Duodenal mucosa (tissue), 2 donors: ENCODE measurements at regions not wholly inside any gene's neighbourhood (a gene's known extent, or its start where the extent isn't known, plus 50 kb on each side); places are given as distances from the start of the nearest gene placed in this dataset.

Experiments used
- H3K27ac ChIP-seq: one replicate; pipeline ENCODE4 v1.7.0; 2013; ENCODE audit warnings: low read depth, low read length
- H3K27me3 ChIP-seq, 2 donors: one replicate each; pipeline ENCODE4 v1.7.0; 2013; ENCODE audit warnings: low read length in 2 of 2, control low read depth in 1 of 2; ENCODE audit not compliant: insufficient read depth in 2 of 2, control insufficient read depth in 1 of 2
- H3K36me3 ChIP-seq, 2 donors: one replicate each; pipeline ENCODE4 v1.7.0; 2013; ENCODE audit warnings: low read length in 2 of 2, control low read depth in 1 of 2; ENCODE audit not compliant: insufficient read depth in 2 of 2, control insufficient read depth in 1 of 2
- H3K4me1 ChIP-seq, 2 donors: one replicate each; pipeline ENCODE4 v1.7.0; 2013; ENCODE audit warnings: low read length in 2 of 2, control low read depth in 1 of 2; ENCODE audit not compliant: insufficient read depth in 2 of 2, control insufficient read depth in 1 of 2
- H3K4me3 ChIP-seq, 2 donors: one replicate each; pipeline ENCODE4 v1.7.0; 2013; ENCODE audit warnings: low read length in 2 of 2, low read depth in 1 of 2
- H3K9ac ChIP-seq, 2 donors: one replicate each; pipeline ENCODE4 v1.7.0; 2013; ENCODE audit warnings: low read length in 2 of 2, low read depth in 1 of 2
- H3K9me3 ChIP-seq, 2 donors: one replicate each; pipeline ENCODE4 v1.7.0; 2013; ENCODE audit warnings: low read length in 2 of 2, control low read depth in 1 of 2; ENCODE audit not compliant: control insufficient read depth in 1 of 2

DNA sequence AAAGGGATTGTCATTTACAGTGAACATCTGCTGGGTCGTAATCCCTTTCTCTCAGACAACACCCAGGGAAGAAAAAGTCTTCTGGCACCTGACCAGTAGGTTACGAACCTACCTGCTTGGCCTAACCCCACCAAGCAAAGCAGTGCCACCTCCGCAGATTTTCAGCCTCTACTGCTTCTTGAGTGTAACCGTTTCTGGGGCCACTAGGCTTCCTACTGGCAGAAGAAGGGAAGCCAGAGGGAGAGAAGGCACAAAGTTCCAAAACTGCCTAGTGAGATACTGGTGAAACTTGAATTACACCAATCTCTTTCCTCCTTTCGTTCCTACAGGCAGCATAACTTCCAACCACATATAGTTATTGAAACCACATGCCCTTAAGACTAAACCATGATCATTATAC, 383.6 kb downstream of the BCAT1 start:
- Histone ChIP-seq H3K4me3 (no peak overlapping the region), H3K27me3 (peaks cover 21 to 36% of the 10 kb centered on the region in 2 donors), H3K9me3 (no peaks in the 10 kb centered on the region), H3K9ac (no peak overlapping the region), H3K27ac (no peak overlapping the region), H3K36me3 (no peaks in the 10 kb centered on the region), H3K4me1 (peaks cover 0 to 10% of the 10 kb centered on the region in 2 donors)

DNA sequence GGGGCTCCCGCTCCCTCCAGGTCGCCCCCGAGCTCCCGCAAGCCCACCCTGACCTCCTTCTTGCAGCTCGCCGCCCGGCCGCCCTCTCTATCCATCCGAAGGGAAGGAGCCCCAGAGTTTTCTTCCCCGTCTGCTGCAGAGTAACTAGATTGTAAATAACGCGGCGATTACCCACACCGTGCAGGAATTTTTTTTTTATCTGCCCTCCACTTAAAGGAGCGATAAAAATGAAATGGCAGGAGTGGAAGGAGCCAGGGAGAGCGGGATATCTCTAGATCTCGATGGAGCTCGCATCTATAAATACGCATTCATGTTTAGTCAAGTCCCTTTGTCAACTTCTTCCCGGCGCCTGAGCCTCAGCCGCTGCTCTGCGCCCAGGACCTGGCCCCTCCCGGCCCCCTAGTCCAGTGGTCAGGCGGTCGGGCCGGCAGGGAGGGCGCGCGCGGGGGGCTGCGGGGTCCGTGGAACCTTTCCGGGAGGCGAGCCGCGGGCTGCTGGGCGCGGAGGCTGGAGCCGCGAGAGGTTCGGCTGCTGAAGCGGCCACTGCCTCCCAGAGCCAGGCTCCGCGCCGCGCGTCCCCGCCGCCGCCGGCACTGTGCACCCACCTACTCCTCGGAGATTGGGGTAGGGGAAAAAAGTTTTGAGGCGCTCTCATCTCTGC, 386.0 kb downstream of the BCAT1 start:
- Histone ChIP-seq H3K27ac (no peak overlapping the region), H3K9me3 (no peaks in the 10 kb centered on the region), H3K9ac (no peak overlapping the region), H3K36me3 (no peaks in the 10 kb centered on the region), H3K4me3 (peak overlapping the region; percentile 65 to 75), H3K27me3 (peaks cover 23 to 38% of the 10 kb centered on the region in 2 donors), H3K4me1 (peaks cover 0 to 10% of the 10 kb centered on the region in 2 donors)

DNA sequence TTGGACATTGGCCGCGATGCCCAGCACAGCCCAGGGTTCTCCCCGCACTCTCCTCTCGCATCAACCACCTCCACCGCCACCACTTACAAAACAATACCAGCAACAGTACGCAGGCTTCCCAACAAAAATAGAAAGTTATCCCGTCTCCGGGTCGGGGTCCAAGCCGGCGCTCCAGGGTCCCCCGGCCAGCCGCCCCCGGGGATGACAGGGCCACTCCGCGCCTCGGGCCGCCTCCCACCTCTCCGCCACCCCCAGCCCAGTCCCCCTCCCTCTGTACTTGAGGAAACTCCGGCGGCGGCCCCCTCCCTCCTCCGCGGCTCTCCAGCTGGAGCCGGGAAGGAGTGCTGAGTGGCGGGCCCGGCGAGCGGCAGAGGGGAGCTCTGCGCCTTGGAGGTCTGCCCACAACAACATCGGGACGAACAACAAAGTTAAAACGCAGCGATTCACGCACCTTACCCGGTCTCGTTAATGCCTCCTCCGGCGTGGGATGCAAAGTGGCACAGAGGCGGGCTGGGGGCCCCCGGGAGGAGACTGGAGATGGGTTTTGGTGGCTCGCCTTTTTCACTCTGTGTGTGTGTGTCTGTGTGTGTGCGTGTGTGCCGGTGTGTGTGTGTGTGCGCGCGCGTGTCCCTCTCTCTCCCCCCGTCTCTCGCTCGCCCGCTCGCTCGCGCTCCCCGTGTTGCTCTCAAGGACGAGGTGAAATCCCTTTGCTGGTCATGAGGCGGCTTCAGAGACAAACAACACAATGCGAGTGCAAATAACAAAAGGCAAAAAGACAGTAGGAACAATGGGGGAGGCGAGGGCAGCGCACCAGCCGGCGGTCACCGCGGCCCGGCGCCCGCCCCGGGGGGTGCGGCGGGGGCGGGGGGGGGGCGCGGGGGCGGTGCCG, 386.8 kb downstream of the BCAT1 start:
- H3K9ac ChIP-seq, result peak overlapping the region in 1 of 2 donors; percentile 36
- peaks cover 0 to 10% of the 10 kb centered on the region in 2 donors for H3K4me1 ChIP-seq
- no peaks in the 10 kb centered on the region for H3K9me3 ChIP-seq
- H3K27ac ChIP-seq, result no peak overlapping the region
- peak overlapping the region; percentile 75 to 81 for H3K4me3 ChIP-seq
- H3K27me3 ChIP-seq, result peaks cover 23 to 38% of the 10 kb centered on the region in 2 donors
- H3K36me3 ChIP-seq, result no peaks in the 10 kb centered on the region

DNA sequence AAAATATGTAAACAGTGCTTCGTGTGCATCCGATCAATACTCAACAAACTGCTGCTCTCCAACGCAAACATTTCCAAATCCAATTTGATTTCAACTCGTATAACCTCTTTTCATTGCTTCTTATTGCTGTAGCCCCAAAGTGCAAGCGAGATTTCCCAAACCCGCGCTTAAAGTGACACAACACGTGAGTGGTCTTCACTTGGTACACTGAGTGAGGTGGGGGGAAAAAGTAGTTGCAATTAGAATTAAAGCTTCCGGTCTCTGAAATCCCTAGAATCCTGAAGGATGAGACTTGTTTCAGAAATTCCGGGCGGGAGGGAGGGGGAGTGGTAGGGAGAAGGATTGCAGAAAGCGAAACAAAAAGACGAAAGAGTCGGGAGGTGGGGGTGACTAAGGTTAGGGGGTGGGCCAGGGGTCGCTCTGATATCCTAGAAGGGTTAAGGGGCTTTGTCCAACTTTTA, 387.5 kb downstream of the BCAT1 start:
- no peaks in the 10 kb centered on the region for H3K9me3 ChIP-seq
- peaks cover 23 to 38% of the 10 kb centered on the region in 2 donors for H3K27me3 ChIP-seq
- H3K27ac ChIP-seq, result no peak overlapping the region
- peak overlapping the region; percentile 75 to 81 for H3K4me3 ChIP-seq
- H3K9ac ChIP-seq, result peak overlapping the region in 1 of 2 donors; percentile 36
- H3K36me3 ChIP-seq, result no peaks in the 10 kb centered on the region
- H3K4me1 ChIP-seq, result peaks cover 0 to 10% of the 10 kb centered on the region in 2 donors

DNA sequence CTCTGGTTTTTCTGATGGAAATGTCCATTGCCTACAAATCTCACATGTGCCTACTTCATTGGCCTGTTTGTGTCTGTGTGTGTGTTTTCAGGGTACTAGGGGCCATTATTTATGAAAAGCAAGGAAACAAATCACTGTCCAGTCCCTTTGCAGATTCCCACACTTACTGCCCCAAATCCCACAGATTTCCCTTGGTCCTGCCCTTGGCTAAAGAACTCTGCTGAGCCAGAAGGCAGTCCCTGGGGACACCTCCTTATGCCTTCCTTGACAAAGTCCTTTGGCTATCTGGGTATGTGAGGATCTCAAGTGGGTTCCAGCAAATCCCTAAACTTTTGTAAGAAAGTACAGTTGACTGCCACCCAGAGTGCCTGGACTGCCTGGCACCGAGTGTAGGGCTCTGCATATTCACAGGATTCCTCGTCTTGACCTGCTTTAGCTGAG, 388.1 kb downstream of the BCAT1 start:
- Histone ChIP-seq H3K27me3 (peaks cover 23 to 38% of the 10 kb centered on the region in 2 donors), H3K27ac (peak overlapping the region; percentile 5), H3K9ac (peak overlapping the region in 1 of 2 donors; percentile 36), H3K4me3 (peak overlapping the region; percentile 75 to 81), H3K36me3 (no peaks in the 10 kb centered on the region), H3K4me1 (peaks cover 0 to 10% of the 10 kb centered on the region in 2 donors), H3K9me3 (no peaks in the 10 kb centered on the region)

DNA sequence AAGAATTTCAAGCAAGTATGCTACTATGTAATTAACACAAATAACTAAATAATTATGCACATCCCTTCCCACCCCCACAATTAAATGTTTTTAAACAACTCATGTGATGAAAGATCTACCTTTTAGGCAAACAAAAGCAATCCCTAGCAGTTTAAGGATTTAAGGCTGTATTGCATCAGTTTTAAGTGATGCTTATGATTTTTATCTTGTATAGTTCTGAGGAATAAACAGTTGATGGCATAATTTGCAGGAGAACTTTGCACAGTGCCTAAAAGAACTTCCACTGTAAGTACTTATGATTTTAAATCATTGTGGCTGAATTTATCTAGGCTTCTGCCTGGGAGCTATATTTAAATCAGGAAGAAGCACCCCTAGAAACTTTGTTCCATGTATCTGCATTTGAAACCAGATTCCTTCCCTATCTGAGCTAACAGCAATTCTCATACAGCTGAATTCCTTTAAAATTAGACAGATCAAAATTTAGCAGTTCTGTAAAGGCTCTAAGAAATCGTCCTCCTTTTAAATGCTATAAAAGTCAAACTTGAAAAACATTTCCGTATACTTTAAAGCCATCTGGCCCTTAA, 388.6 kb downstream of the BCAT1 start:
- Histone ChIP-seq H3K4me3 (peak overlapping the region in 1 of 2 donors; percentile 75), H3K27me3 (peaks cover 19 to 36% of the 10 kb centered on the region in 2 donors), H3K9me3 (no peaks in the 10 kb centered on the region), H3K27ac (no peak overlapping the region), H3K36me3 (no peaks in the 10 kb centered on the region), H3K4me1 (peaks cover 0 to 10% of the 10 kb centered on the region in 2 donors), H3K9ac (peak overlapping the region in 1 of 2 donors; percentile 36)

DNA sequence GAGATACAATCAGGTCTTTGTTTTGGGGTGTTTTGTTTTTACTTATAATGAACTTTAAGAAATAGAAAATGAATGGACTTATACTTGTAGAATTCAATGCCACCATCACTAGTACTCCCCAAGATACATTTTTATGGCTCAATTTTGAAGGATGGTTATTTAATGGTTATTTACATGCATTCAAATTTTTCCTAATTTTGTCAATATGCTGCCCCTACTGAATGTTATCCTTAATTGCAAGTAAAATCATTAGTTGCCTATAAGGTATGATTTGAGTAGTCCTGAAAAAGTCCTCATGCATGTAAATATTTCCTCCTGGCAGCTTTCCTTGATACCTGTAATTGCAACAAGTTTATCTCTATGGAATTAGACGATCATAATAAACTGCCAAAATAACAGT, 391.2 kb downstream of the BCAT1 start:
- Histone ChIP-seq H3K4me3 (no peak overlapping the region), H3K9me3 (no peaks in the 10 kb centered on the region), H3K4me1 (peaks cover 0 to 7% of the 10 kb centered on the region in 2 donors), H3K27me3 (peaks cover 13 to 17% of the 10 kb centered on the region in 2 donors), H3K36me3 (no peaks in the 10 kb centered on the region), H3K9ac (no peak overlapping the region), H3K27ac (no peak overlapping the region)

DNA sequence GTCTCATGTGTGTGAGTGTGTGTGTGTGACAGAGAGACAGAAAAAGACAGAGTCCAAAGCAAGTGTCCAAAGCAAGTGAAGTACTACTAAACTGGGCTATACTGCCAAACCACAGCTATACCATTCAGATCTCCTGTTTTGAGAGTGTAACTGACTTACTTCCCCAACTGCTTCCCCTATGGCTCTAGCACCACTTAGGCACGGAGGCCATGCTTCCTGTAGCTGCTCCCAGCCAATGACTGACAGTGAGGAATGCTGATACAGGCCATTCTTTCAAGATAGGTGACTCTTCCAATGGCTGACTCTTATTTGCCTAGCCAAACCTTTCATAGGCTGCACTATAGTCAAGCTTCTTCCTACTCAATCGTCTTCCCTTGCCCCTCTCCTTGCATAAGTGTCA, 393.2 kb downstream of the BCAT1 start:
- Histone ChIP-seq H3K27ac (no peak overlapping the region), H3K4me1 (peaks cover 0 to under 1% of the 10 kb centered on the region in 2 donors), H3K9me3 (no peaks in the 10 kb centered on the region), H3K27me3 (peaks cover 6% of the 10 kb centered on the region in 2 donors), H3K9ac (no peak overlapping the region), H3K4me3 (no peak overlapping the region), H3K36me3 (no peaks in the 10 kb centered on the region)

DNA sequence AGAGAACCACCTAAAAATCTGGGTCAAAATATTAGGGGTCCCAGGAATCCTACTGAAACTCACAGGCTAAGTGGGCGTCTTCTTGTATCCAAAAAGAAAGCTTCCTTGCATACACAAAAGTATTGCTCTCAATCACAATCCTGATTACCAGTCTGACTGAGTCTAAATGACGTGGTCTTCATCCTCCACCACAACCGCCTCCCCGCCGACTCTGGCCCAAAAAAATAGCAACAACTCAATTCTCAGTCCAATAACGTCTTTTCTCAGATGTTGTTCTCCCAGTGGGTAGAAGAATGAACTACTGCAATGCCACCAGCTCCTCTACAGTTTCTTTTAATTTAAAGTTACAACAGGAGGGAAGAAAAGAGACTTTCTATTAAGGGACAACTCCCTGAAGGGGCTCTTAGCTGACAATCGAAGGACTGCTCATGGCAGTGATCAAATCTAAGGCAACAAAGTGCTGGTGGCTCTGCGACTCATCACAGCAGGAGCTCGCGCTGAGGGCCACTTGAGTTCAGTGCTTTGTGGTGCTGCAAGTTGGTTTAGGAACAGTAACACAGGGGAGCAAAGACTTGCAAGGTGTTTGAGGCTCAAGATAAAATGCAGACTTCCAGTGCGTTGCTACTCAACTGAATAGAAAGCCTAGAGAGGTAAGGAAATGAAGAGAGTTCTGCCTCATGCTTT, 394.1 kb downstream of the BCAT1 start:
- Histone ChIP-seq H3K9me3 (no peaks in the 10 kb centered on the region), H3K36me3 (no peaks in the 10 kb centered on the region), H3K9ac (no peak overlapping the region), H3K4me3 (no peak overlapping the region), H3K27ac (no peak overlapping the region), H3K27me3 (no peaks in the 10 kb centered on the region), H3K4me1 (no peaks in the 10 kb centered on the region)
